ENCODE measurements at regions not wholly inside any gene's neighbourhood (a gene's known extent, or its start where the extent isn't known, plus 50 kb on each side); places are given as distances from the start of the nearest gene placed in this dataset.

DNA sequence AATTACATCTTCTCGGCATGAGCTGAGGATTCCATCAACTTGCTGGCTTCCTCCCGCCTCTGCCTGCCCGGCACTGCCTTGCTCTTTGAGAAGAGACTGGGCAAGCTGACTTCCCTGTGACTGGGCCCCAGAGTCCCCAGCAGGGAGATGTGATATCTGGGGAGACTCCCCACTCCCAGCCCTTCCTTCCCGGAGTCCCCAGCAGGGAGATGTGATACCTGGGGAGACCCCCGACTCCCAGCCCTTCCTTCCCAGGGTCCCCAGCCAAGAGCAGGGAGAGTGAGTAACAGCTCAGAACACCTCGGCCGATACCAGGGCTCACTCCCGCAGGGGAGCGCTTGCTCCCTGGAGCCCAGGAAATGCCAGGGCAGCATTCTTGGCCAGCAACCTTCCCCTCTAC is 90.1 kb upstream of the NEURL1B start:
- TF ChIP-seq, protein P1, sequence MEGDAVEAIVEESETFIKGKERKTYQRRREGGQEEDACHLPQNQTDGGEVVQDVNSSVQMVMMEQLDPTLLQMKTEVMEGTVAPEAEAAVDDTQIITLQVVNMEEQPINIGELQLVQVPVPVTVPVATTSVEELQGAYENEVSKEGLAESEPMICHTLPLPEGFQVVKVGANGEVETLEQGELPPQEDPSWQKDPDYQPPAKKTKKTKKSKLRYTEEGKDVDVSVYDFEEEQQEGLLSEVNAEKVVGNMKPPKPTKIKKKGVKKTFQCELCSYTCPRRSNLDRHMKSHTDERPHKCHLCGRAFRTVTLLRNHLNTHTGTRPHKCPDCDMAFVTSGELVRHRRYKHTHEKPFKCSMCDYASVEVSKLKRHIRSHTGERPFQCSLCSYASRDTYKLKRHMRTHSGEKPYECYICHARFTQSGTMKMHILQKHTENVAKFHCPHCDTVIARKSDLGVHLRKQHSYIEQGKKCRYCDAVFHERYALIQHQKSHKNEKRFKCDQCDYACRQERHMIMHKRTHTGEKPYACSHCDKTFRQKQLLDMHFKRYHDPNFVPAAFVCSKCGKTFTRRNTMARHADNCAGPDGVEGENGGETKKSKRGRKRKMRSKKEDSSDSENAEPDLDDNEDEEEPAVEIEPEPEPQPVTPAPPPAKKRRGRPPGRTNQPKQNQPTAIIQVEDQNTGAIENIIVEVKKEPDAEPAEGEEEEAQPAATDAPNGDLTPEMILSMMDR (IDR thresholded peaks at IDR 0.05; ENCODE audit: poor library complexity, severe bottlenecking), result no peak
- TF ChIP-seq TAF1 (IDR thresholded peaks at IDR 0.05; ENCODE audit: low read depth), result no peak
- TF ChIP-seq SMC3 (conservative IDR thresholded peaks at IDR 0.05; ENCODE audit: poor library complexity), result no peak
- no peak for TF ChIP-seq POLR2AphosphoS5 (IDR thresholded peaks at IDR 0.05)
- TF ChIP-seq EP300 (conservative IDR thresholded peaks at IDR 0.05; ENCODE audit: poor library complexity, severe bottlenecking), result no peak
- TF ChIP-seq EZH2 (IDR thresholded peaks at IDR 0.05; ENCODE audit: borderline replicate concordance, insufficient read depth, low read length, poor library complexity, severe bottlenecking), result no peak
- TF ChIP-seq, protein P2, sequence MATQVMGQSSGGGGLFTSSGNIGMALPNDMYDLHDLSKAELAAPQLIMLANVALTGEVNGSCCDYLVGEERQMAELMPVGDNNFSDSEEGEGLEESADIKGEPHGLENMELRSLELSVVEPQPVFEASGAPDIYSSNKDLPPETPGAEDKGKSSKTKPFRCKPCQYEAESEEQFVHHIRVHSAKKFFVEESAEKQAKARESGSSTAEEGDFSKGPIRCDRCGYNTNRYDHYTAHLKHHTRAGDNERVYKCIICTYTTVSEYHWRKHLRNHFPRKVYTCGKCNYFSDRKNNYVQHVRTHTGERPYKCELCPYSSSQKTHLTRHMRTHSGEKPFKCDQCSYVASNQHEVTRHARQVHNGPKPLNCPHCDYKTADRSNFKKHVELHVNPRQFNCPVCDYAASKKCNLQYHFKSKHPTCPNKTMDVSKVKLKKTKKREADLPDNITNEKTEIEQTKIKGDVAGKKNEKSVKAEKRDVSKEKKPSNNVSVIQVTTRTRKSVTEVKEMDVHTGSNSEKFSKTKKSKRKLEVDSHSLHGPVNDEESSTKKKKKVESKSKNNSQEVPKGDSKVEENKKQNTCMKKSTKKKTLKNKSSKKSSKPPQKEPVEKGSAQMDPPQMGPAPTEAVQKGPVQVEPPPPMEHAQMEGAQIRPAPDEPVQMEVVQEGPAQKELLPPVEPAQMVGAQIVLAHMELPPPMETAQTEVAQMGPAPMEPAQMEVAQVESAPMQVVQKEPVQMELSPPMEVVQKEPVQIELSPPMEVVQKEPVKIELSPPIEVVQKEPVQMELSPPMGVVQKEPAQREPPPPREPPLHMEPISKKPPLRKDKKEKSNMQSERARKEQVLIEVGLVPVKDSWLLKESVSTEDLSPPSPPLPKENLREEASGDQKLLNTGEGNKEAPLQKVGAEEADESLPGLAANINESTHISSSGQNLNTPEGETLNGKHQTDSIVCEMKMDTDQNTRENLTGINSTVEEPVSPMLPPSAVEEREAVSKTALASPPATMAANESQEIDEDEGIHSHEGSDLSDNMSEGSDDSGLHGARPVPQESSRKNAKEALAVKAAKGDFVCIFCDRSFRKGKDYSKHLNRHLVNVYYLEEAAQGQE (IDR thresholded peaks at IDR 0.05; ENCODE audit: borderline replicate concordance), result no peak

Measured in neural cell (in vitro differentiated cells).